Cerebellar cortex (tissue), 1 donor: ENCODE measurements at regions not wholly inside any gene's neighbourhood (a gene's known extent, or its start where the extent isn't known, plus 50 kb on each side); places are given as distances from the start of the nearest gene placed in this dataset.

Source experiments
- DNase-seq: peaks from one replicate; pipeline ENCODE4 v3.0.0-alpha.2; 2015; ENCODE audit warnings: low spot score

DNA sequence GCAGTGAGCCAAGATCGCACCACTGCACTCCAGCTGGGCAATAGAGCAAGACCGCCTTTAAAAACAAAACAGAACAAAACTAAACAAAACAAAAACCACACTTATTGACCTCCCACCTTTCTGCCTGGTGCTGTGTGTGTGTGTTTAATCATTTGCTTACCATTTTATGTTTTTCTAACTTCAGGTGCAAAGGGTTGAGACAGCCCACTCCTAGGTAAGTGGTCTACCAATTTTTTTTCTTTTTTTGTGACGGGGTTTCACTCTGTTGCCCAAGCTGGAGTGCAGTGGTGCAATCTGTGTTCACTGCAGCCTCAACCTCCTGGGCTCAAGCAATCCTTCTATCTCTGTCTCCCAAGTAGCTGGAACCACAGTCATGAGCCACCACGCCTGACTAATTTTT lies 65.8 kb downstream of the SALL1 start:
- no peak for DNase-seq

DNA sequence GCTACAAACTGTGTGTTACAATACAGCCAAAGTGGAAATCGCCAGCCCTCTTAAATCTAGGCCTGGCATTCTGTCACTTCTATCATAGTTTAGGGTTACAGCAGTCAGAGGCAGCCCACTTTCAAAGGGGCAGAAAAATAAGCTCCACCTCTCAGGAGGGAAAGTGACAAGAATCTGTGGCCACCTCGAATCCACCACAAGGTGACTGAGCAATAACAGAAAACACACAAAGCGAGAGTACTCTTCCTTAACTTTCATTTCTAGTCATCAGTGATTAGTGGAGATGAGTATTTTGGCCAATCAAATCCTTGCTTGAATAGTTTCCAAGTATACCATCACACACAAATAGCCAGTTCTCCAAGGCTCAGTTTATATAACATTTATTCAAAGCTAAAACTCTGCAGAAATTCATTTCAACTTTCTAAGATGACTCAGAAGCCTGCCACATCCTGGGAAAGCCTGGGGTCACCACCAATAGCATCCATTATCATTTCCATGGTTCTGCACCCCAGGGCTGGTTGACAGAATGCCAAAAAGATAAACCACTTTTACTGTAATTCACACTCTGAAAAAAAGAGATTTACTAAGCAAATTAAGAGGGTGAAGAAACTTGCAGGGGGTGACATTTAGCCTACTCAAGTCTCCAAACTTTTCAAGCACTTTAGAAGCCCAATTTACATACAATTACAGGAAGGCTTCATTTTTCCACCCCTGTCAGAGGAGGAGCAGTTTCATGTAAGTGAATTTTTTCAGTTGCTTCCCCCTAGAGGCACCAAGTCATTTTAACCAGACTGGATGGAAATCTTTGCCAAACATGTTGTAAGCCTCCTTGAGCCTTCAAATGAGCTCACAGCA lies 66.8 kb downstream of the SALL1 start:
- DNase-seq, result no peak

DNA sequence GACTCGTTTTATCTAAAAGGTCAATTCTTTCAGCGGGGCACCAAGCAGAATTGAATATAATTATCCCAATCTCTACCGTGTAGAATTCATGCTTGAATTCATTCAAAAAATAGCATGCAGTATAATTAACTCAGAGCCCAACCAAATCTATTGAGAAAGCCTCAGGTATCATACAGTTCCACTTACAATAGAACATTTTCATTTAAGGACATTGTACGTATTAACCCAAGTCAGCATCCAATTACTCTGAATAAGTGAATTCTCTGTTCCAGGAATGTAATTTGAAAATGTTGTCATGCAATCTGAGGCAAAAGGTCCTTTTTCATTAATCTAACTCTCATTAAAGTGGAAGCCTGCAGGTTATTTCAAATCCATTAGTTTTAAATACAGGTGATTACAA lies 78.5 kb downstream of the SALL1 start:
- no peak for DNase-seq

DNA sequence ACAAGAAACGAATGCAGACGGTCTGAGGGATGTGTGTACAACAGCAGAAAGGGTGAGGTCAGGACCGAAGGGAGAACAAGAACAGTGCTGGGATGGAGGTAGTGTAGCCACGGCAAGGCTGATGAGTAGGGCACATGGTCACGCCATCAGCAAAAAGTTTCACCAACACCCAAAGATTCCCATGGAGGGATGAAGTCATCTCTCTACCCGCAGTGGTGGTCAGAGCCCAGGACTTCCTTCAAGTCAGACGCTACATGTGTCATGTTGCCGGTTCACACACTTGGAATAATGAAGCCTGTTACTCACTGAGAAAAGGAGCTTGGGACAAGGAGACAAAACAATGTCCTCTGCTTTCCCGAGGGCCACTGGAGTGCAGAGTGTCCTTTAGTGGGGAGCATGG lies 79.7 kb downstream of the SALL1 start:
- no peak for DNase-seq

DNA sequence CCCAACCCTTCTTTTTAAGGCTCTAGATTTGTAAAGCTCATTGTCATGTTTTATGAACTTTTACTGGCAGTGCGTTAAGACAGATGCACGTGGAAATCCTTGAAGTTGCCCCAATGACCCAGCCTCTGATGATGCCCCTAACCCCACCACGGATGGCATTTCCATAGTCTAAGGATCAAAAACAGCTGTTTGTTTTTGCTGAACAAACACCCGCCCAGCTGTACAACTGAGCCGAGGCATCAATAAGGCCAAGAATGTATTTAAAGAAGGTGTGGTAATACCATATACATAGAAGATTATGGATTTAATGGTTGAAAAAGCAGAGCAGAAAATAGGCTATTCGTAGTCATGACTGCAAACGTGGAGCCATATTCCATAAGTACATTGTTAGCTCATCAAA lies 83.7 kb downstream of the SALL1 start:
- DNase-seq, result no peak

DNA sequence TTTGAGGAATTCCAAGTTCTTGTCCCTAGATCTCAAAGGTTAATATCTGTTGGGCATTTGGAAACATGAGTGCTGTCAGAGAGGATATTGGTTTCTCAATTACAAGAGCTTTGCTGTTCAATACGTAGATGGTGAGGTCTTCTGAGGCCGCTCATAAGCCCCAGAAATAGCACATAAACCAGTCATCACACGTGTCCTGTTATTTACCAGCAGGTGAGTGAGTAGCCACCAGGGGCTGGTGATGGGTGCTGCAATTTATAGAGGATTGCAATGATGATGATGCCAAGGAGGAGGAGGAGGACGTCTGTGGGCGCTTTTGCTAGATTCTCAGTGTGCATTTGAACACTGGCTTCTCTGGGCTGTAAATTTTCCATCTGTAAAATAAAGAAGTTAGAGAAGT lies 89.0 kb downstream of the SALL1 start:
- no peak for DNase-seq

DNA sequence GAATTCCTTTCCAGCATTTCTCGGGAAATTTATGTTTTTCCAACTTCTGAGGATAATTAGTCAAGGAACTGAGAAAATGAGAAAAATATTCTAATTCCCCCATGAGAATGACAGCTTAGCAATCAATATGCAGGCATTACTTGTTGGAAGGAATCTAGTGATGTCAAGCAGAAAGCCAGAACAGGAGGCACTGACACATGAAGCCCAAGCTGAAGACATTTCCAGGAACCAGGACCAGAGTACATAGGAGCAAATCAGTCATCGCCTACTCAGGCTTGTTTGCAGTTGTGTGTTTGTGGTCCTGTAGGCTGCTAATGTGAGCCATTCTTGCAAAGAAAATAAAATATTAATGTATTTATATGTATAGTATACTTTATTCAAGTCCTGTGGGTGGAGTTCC lies 89.7 kb downstream of the SALL1 start:
- no peak for DNase-seq

DNA sequence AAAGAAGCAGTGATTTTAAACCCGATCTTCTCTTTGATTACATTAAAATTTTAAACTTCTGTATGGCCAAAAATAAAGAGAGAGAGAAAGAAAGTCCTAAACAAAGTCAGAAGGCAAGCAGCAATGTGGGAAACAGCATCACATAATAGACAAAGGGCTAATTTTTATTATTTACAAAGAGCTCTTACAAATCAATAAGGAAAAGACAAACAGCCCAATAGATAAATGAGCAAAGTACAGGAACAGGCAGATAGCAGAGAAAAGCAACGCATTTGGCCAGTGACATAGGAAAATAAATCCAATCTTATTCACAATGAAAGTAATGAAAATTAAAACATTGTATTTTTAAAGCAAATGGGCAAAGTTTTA lies 93.1 kb downstream of the SALL1 start:
- DNase-seq, result no peak

DNA sequence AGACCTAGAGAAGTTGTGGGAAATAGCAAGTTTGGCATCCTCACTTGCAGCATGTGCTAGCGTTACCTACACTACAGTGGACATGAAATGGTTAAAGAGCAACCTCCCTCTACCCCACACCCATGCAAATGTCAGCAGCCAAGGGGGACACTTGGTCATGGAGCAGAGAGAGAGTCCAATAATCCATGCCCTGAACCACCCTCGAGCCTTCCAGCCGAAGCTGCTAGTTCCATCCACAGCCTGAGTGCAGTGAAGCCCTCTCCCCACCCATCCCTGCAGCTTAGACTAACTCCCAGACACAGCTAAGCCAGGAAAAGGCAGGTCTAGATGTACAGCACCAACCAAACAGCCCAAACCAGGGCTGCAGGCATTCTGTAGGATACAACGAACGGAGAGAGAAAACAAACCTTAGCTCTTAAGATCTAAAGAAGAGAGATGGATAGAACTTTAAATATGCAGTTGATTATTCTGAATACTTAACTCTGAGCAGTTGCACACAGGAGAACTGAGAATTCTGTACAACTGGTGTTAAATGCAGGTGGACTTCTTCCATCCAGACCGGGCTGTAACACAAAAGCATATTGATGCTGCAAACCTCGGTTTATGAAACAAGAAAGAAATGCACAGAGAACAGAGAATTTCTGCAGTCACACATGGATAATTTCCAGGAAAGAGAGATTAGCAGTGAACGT lies 93.8 kb downstream of the SALL1 start:
- no peak for DNase-seq

DNA sequence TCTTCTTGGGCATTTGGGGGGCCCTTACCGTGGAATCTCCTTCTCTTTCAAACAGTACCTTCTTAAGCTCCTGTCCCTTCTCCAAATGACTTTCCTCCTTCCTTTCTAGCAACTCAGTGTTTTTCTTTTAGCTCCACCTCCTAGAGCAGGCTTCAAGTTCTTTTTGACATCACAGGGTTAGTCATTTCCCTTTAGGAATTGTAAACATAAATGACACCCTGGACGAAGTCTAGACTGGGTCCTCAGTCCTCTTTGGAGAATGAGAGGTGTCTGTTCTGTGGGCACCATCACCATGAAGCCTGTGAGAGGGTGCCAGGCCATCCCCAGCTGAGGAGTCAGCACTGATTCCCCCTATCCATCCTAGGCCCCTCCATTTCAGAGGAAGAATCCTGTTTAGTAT lies 94.7 kb downstream of the SALL1 start:
- DNase-seq, result no peak

DNA sequence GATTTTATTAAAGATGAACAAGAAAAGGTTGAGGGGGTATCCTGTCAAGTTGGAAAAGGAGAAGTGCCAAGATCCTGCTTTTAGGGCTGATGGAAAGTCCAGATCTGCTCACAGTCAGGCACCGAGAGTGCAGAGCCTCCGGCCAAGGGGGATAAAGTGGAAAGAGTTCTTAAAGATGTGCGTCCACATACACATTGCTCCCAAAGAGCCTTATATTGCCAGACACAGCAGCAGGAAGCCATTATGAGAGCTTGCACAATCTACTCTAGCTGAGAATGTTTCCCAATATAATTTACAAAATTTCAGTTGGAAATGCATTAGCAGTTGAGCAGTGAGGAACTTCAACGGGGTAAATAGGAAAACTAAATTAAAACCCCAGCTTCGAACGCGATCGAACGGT lies 95.6 kb downstream of the SALL1 start:
- DNase-seq, result no peak

DNA sequence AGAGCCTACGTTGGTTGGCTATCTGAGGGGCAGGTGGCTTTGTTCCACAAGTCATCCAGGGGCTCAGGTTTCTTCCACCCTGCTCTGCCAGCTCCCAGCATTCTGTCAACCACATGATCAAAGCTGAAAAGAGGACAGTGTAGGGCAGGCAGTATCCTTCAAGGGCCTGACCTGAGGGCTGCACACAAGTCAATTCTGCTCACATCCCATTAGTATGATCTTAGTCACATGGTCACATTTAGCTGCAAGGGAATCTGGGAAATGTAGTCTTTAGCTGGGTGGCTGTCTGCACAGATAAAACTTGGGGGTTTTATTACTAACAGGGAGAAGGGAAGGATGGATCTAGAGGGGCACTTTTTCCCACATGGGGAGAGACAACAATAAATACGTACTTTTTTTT lies 97.3 kb downstream of the SALL1 start:
- DNase-seq, result no peak

DNA sequence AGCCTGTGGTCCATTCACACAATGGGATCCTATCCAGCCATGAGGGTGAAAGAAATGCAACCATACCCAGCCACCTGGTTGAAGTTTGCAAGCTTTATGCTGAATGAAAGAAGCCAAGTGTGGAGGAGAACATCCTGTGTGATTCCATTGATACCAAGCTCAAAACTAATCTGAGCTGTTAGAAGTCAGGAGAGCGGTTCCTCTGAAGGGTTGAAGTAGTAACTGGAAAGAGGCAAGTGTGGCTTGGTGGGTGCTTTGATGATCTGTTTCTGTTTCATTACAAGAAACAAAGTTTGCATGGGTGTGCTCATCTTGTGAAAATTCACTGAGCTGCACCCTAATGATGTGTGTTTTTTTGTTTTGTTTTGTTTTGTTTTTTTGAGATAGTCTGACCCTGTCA lies 99.4 kb downstream of the SALL1 start:
- DNase-seq, result no peak

DNA sequence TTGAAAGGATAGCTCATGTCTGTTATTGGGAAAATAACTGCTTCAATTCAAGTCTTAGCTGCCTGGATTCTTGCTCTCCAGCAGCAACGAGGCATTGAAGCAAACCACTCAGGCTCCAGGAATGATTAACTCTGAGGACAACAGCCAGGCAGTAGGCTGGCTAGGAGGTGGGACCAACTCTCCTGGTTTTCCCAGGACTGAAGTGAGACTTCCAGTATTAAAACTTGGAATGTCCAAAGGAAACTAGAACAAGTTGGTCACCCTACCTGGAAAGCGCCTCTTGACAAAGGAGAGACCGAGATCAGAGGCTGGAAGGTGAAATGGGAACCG lies 100.7 kb downstream of the SALL1 start:
- no peak for DNase-seq

DNA sequence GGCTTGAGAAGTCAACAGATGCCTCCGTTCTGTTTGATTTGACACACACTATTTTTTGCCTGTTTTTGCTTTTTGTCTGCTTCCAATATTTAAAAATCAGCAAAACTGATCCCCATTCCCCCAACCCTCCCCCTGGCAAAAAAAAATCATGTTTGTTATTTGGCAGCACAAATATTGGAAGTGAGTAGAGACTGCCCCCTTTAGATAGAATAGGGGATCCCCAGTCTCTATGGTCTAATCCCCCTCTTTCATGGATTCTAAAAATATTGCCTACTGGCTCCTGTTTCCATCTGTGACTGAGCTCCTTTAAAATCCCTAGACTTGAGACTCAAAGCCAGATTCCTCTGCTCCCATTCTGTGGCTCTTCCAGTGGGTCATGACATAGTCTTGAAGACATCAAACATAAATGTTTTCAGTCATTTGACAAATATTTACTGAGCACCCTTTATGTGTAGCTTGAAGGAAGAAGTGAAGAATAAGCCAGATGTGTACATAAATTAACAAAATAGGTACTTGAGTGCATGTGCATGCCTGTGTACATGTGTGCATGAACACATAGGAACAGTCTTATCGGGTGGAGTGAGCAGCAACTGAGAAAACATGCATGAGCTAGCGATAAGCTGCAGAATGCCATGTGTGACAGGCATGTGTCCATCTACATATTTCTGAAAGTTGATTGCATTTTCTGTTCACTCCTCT lies 101.2 kb downstream of the SALL1 start:
- DNase-seq, result no peak

DNA sequence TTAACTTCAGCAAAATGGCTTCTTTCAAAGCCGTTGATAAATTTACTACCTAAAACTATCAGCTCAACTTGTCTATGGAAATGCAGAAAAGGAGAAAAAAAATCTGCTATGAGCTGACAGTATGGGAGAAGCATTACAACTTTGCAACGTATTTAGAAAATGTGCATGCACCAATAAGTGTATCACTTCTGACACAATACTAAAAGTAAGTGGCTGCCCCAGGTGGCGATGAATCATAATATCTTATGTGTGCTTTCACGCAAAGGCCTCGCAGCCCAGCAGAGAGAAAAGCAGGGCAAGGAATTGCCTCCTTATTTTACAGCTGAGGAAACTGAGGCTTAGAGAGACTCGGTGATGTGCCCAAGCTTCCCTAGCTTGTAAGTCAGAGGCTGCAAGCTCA lies 101.8 kb downstream of the SALL1 start:
- DNase-seq, result no peak

DNA sequence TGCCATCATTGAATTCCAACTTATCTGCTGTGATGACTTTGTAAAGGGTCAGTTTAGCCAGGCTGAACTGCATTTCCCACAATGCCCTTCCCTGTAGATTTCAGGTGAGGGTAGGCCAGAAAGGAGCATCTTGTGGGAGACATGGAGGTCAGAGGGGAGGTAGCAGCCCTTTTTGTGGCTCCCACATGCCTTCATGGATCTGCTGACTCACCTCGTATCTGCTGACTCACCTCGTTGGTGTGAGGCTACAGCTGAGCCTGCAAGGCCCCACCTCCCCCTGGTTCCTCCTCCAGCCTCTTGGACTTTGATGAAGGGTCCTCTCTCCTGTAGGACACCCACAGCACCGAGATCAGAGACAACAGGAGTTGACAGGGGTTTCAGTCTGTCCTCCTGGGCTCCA lies 102.5 kb downstream of the SALL1 start:
- no peak for DNase-seq

DNA sequence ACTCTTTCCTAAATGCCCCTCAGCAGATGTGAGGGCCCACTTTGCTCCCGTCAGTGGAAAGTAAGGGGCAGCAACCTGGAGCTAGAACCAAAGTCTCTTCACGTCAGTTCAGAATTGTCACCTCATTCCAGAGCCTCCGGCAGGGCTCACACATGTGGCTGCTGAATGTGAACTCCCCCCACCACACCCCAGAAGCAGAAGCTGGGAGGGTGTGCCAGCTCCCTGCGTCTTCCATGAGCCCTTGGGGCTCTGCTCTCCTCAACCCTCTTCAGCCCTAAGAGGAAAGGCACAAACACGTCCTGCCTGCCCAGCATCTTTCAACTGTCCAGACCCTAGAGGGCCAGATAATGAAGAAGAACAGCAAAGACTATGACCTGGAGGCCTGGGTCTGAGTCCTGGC lies 105.3 kb downstream of the SALL1 start:
- no peak for DNase-seq

DNA sequence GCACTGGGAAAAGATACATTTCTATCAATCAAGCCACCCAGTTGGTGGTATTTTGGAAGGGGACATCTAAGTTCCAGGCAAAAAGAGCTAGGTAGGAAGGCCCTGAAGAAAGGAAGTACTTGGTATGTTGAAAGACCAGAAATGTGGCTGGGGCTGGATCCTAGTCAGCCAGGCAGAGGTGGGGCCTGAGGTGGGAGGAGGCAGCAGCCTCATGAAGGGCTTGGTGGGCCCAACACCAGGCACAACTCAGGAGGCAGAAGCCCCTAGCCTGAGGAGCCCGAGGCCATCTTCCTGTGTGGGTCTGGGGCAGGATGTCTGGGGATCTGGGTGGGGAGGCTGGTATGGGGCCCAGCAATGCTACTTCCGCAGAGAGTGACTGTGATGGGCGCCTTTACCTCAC lies 105.9 kb downstream of the SALL1 start:
- DNase-seq, result no peak

DNA sequence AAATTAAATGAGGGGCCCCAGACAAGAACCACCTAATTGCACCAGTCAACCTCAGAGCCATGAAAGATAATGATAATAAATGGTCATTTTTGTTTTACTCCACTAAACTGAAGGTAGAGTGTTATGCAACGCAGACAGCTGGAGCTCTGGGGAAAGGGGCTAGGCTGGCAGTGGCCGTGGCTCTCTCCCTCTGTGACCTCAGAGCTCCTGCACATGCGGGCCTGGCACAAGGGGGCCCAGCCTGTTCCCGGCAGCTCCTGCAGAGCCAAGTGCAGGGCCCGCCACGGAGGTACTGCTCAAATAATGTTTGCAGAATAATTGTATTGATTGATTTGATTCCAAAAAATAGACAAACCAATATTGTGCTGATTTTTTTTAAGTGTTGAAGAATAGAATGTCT lies 109.5 kb downstream of the SALL1 start:
- no peak for DNase-seq

DNA sequence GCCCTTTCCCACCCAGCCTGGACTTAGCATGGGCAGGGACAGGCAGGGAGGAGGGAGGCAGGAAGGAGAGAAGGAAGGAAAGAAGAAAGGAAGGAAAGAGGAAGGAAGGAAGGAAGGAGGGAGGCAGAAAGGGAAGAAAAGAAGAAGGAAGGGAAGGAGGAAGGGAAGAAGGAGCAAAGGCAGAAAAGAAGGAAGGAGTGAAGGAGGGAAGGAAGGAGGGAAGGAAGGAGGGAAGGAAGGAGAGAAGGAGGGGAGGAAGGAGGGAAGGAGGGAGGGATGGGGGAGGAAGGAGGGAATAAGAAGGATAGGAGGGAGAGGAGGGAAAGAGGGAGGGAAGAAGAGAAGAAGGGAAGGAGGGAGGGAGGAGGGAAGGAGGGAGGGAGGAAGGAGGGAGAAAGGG lies 110.4 kb downstream of the SALL1 start:
- no peak for DNase-seq

DNA sequence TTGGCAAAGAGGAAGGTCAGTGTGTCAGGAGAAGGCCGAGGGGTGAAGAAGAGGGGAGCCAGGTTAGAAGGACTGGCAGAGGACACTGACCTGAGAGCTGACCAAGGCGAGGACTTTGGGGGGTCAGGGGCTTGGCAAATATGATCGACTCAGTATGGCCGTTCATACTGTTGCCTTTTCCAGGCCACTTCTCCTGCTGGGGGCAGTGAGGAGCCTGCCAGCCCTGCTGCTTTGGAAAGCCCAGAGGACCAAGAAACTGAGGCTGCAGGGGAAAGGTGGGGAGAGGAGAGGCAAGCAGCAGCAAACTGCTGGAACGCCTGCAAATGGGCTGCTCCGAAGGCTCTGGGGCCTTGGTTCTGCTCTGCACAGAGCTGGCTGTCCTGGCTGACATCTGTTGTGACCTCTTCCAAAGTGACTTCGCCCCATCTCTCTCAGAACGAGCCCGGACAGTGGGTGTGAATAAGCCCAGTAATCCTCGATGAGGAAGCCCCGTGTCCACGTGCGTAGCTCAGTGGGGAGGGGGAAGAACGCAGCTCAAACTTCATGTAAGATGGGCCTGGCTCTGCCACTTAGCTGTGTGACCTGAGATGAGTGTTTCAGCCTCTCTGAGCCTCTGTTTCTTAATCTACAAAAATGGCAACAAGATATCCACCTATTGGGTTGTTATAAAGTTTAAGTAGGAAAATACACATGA lies 111.3 kb downstream of the SALL1 start:
- no peak for DNase-seq

DNA sequence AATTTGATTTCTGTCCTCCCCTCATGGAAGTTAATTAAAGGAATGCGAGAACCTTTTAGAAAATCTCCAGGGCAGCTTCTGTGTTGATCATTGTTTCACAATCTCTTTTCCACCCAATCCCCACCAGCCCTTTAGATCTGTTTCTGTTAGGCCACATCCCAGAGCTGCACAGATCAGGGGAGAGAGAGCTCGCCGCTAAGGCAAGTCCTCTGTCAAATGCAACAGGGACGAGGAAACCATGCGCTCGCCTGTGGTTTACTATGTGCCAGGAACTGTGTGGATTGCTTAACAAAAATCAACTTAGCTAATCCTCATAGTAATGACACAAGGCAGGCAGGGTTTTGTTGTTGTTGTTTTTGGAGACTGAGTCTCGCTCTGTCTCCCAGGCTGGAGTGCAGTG lies 115.4 kb downstream of the SALL1 start:
- no peak for DNase-seq
